ENCODE measurements at regions not wholly inside any gene's neighbourhood (a gene's known extent, or its start where the extent isn't known, plus 50 kb on each side); places are given as distances from the start of the nearest gene placed in this dataset.

GRCh38 chr10:93254180-93254853 lies 180.6 kb downstream of the CYP26A1 start:
- no peak for FAIRE-seq

DNA sequence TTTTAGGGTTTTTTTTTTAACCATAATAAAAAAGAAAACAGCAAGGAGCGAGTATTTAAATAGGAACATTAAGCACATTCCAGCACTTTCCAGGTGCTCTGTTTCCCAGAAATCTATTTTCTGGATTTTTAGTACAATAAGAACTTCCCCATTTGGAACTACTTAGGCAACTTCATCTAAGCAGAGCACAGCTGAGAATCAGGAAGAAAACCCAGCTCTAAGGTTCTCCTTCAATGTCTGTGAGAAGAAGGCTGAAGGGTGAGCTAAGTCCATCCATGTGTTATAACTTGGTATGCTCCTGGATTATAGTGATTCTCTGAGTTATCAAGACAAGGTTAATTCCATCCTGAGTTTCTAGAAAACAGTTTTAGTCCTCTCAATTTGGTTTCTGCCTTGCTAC lies 181.9 kb downstream of the CYP26A1 start:
- FAIRE-seq = no peak

More at GRCh38 chr10:93254180-93254853, 180.6 kb downstream of the CYP26A1 start:
- DNase-seq (ENCODE audit: insufficient read length, low spot score) = no peak

More for the DNA sequence above, 181.9 kb downstream of the CYP26A1 start:
- no peak for DNase-seq (ENCODE audit: insufficient read length, low spot score)

All from HTR-8/SVneo (cell line).